Esophagus squamous epithelium (tissue), 5 donors: ENCODE measurements at regions not wholly inside any gene's neighbourhood (a gene's known extent, or its start where the extent isn't known, plus 50 kb on each side); places are given as distances from the start of the nearest gene placed in this dataset.

Experiments used
- DNase-seq: peaks from one replicate; lab custom pipeline; 2025; lab: John Stamatoyannopoulos, UW
- H3K27ac ChIP-seq, 4 donors: fragments of 200-600 bp; sonication (generic); one replicate each; pipeline ENCODE4 v1.5.1; 2016 to 2019; ENCODE audit warnings: mild to moderate bottlenecking in 1 of 4
- H3K27me3 ChIP-seq, 4 donors: fragments of 200-600 bp; sonication (generic); 1 replicate in 3 of 4; 2 replicates in 1 of 4; pipeline versions ENCODE4 v1.5.1 to v1.6.0; 2017 to 2021; ENCODE audit warnings: antibody characterized with exemption in 1 of 4
- H3K36me3 ChIP-seq, 3 donors: fragments of 200-600 bp; sonication (generic); one replicate each; pipeline ENCODE4 v1.5.1; 2016 to 2019
- H3K4me1 ChIP-seq, 3 donors: fragments of 200-600 bp; sonication (generic); one replicate each; pipeline ENCODE4 v1.5.1; 2017 to 2019
- H3K4me3 ChIP-seq, 4 donors: fragments of 200-600 bp; sonication (generic); 1 replicate in 3 of 4; 2 replicates in 1 of 4; pipeline ENCODE4 v1.5.1; 2016 to 2019; ENCODE audit warnings: mild to moderate bottlenecking in 2 of 4, moderate library complexity in 1 of 4
- H3K9me3 ChIP-seq, 3 donors: fragments of 200-600 bp; sonication (generic); one replicate each; pipeline ENCODE4 v1.5.1; 2016 to 2019
- CTCF ChIP-seq, 6 experiments: fragments of 450-650 bp in 4 of 6; fragments of 200-600 bp in 2 of 6; sonication (generic) in 2 of 6; IDR thresholded peaks; one replicate each; pipeline ENCODE4 v1.5.1; 2016 to 2019; ENCODE audit warnings: antibody characterized with exemption in 6 of 6, mild to moderate bottlenecking in 4 of 6, moderate library complexity in 4 of 6
- POLR2A ChIP-seq, 4 donors: fragments of 450-650 bp; IDR thresholded peaks; one replicate each; pipeline ENCODE4 v1.6.1; 2017; ENCODE audit warnings: antibody characterized with exemption in 4 of 4, mild to moderate bottlenecking in 4 of 4, moderate library complexity in 3 of 4
- WGBS, 2 donors: methylation state at CpG; one replicate each; pipeline ENCODE4 v1.1.5; 2018; 5-methylcytosine and 5-hydroxymethylcytosine counted together
- intact Hi-C: fragments of 100-400 bp; cut with DNase I; formaldehyde crosslinking; loops from one replicate; pipeline ENCODE4 v1.15.0; 2022
- donor health status: DM: yes; HTN: yes; CAD: no.

- Histone ChIP-seq H3K4me1 (no peaks in the 10 kb centered on the region), H3K4me3 (no peak overlapping the region), H3K27me3 (peaks cover 0 to 10% (median 0%) of the 10 kb centered on the region in 4 donors), H3K36me3 (no peaks in the 10 kb centered on the region), H3K27ac (no peak overlapping the region), H3K9me3 (no peaks in the 10 kb centered on the region)
- 54 to 70% methylated on average over 6 to 7 of the region's 8 CpGs for WGBS, 2 donors
- intact Hi-C loops = no loop called here
- DNase-seq = no peak
- no peak for TF ChIP-seq CTCF (IDR thresholded peaks at IDR 0.05)
- no peak for TF ChIP-seq POLR2A (IDR thresholded peaks at IDR 0.05)
Observed at GRCh38 chr18:67200665-67201064, 315.9 kb downstream of the DSEL start.

GRCh38 chr18:67199993-67200617 is 316.4 kb downstream of the DSEL start:
- 41 to 49% methylated on average over 3 of the region's 3 CpGs for WGBS, 2 donors
- Histone ChIP-seq H3K9me3 (no peaks in the 10 kb centered on the region), H3K4me1 (no peaks in the 10 kb centered on the region), H3K27ac (no peak overlapping the region), H3K4me3 (no peak overlapping the region), H3K36me3 (no peaks in the 10 kb centered on the region), H3K27me3 (peaks cover 0 to 10% (median 0%) of the 10 kb centered on the region in 4 donors)
- intact Hi-C loops = loop anchor here (10.0 kb wide), 1 partner anchor 95 kb away; no protein-coding TSS in a partner anchor
- TF ChIP-seq POLR2A (IDR thresholded peaks at IDR 0.05) (no peak), CTCF (IDR thresholded peaks at IDR 0.05) (peak in 5 of 6 experiments; percentile 25 to 59 (median 51))
- DNase-seq = no peak

GRCh38 chr18:67194886-67195285 is 321.6 kb downstream of the DSEL start:
- no peak for DNase-seq
- Histone ChIP-seq H3K4me1 (no peaks in the 10 kb centered on the region), H3K36me3 (no peaks in the 10 kb centered on the region), H3K27ac (no peak overlapping the region), H3K4me3 (no peak overlapping the region), H3K9me3 (no peaks in the 10 kb centered on the region), H3K27me3 (no peaks in the 10 kb centered on the region)
- WGBS, 2 donors = 43 to 56% methylated on average over 5 of the region's 5 CpGs
- intact Hi-C loops = loop anchor here (10.0 kb wide), 1 partner anchor 90 kb away; no protein-coding TSS in a partner anchor
- TF ChIP-seq POLR2A (IDR thresholded peaks at IDR 0.05) (no peak), CTCF (IDR thresholded peaks at IDR 0.05) (no peak)

- intact Hi-C loops = loop anchor here (10.0 kb wide), 1 partner anchor 88 kb away; no protein-coding TSS in a partner anchor
- no peaks in the 10 kb centered on the region for H3K9me3 ChIP-seq
- TF ChIP-seq POLR2A (IDR thresholded peaks at IDR 0.05) (no peak), CTCF (IDR thresholded peaks at IDR 0.05) (no peak)
- DNase-seq = no peak
- no peak overlapping the region for H3K4me3 ChIP-seq
- WGBS, 2 donors = 36 to 37% methylated on average over 5 of the region's 5 CpGs
- H3K27ac ChIP-seq = no peak overlapping the region
- H3K4me1 ChIP-seq = no peaks in the 10 kb centered on the region
- no peaks in the 10 kb centered on the region for H3K36me3 ChIP-seq
- H3K27me3 ChIP-seq = no peaks in the 10 kb centered on the region
Observed at GRCh38 chr18:67192535-67192934, 324.0 kb downstream of the DSEL start.

- Histone ChIP-seq H3K9me3 (no peaks in the 10 kb centered on the region), H3K27ac (no peak overlapping the region), H3K36me3 (no peaks in the 10 kb centered on the region), H3K4me1 (no peaks in the 10 kb centered on the region), H3K27me3 (no peaks in the 10 kb centered on the region), H3K4me3 (no peak overlapping the region)
- TF ChIP-seq POLR2A (IDR thresholded peaks at IDR 0.05) = no peak
- DNase-seq = no peak
- WGBS, 2 donors = 59 to 60% methylated on average over 4 of the region's 4 CpGs
- intact Hi-C loops = no loop called here
Observed at GRCh38 chr18:67183398-67183797, 333.1 kb downstream of the DSEL start.
